K562 (cell line): ENCODE measurements at regions not wholly inside any gene's neighbourhood (a gene's known extent, or its start where the extent isn't known, plus 50 kb on each side); places are given as distances from the start of the nearest gene placed in this dataset.

Experiments
- AFF4 ChIP-seq: sonication (generic); formaldehyde crosslinking; IDR thresholded peaks from 2 replicates; pipeline ENCODE4 v1.8.0; 2023; ENCODE audit warnings: mild to moderate bottlenecking, missing genetic modification reagents
- ATF3 ChIP-seq, 2 experiments: fragments of 450-650 bp in 1 of 2; sonication (generic) in 1 of 2; formaldehyde crosslinking in 1 of 2; IDR thresholded peaks in 1 of 2; conservative IDR thresholded peaks in 1 of 2; 2 replicates each; pipeline versions ENCODE4 v1.6.1 to v1.8.1; 2016 to 2023; ENCODE audit warnings: mild to moderate bottlenecking in 2 of 2, moderate library complexity in 2 of 2, inconsistent platforms in 1 of 2, missing genetic modification reagents in 1 of 2
- CXXC5 ChIP-seq: fragments of 250-450 bp; sonication (Bioruptor Pico); IDR thresholded peaks from 2 replicates; pipeline ENCODE4 v1.8.0; 2022; ENCODE audit warnings: inconsistent platforms, mild to moderate bottlenecking, moderate library complexity
- EP300 ChIP-seq: IDR thresholded peaks from 2 replicates; pipeline ENCODE4 v1.6.1; 2012; ENCODE audit warnings: low read length, improper control_type of control experiment
- EP400 ChIP-seq: fragments of 450-650 bp; IDR thresholded peaks from 2 replicates; pipeline ENCODE4 v1.6.1; 2017; ENCODE audit warnings: antibody characterized with exemption, mild to moderate bottlenecking, moderate library complexity
- FOSL1 ChIP-seq: fragments of 200-800 bp; sonication (Bioruptor generic); conservative IDR thresholded peaks from 2 replicates; pipeline ENCODE4 v1.6.1; 2016; ENCODE audit warnings: missing genetic modification characterization, missing compliant biosample characterization
- GTF2F1 ChIP-seq: IDR thresholded peaks from 2 replicates; pipeline ENCODE4 v1.6.1; 2011; ENCODE audit warnings: low read depth, low read length, improper control_type of control experiment
- MGA ChIP-seq: fragments of 450-650 bp; IDR thresholded peaks from 2 replicates; pipeline ENCODE4 v1.6.1; 2016; ENCODE audit warnings: mild to moderate bottlenecking, moderate library complexity
- PYGO2 ChIP-seq: fragments of 450-650 bp; IDR thresholded peaks from 2 replicates; pipeline ENCODE4 v1.6.1; 2016; ENCODE audit warnings: mild to moderate bottlenecking, missing genetic modification characterization, moderate library complexity, missing compliant biosample characterization
- RBBP5 ChIP-seq: fragments of 200-600 bp; sonication (generic); IDR thresholded peaks from 2 replicates; pipeline ENCODE4 v1.6.1; 2012; ENCODE audit warnings: borderline replicate concordance, mild to moderate bottlenecking, low read length, control low read depth, inconsistent platforms; ENCODE audit not compliant: insufficient read depth, poor library complexity, severe bottlenecking
- SMARCC2 ChIP-seq: fragments of 450-650 bp; IDR thresholded peaks from 2 replicates; pipeline ENCODE4 v1.6.1; 2017; ENCODE audit warnings: antibody characterized with exemption, moderate library complexity, mild to moderate bottlenecking, low read depth
- ZNF217 ChIP-seq: sonication (generic); formaldehyde crosslinking; IDR thresholded peaks from 2 replicates; pipeline ENCODE4 v1.8.0; 2022; ENCODE audit warnings: mild to moderate bottlenecking, missing genetic modification reagents

GRCh38 chr3:153023896-153024295, 138.1 kb upstream of the RAP2B start (continued):
- peak; percentile 78 for TF ChIP-seq FOSL1 (tag)
- TF ChIP-seq EP300, result peak; percentile 66; the same call in 1 of the 2 replicates
- no peak for TF ChIP-seq ZNF217 (CRISPR knock-in tag)
- no peak for TF ChIP-seq GTF2F1
- no peak for TF ChIP-seq AFF4 (CRISPR knock-in tag)
- peak; percentile 51; the same call in 1 of the 2 replicates for TF ChIP-seq SMARCC2
- peak; percentile 50; the same call in 1 of the 2 replicates for TF ChIP-seq EP400
- no peak for TF ChIP-seq PYGO2 (tag)
- TF ChIP-seq ATF3 (IDR thresholded peaks at IDR 0.05), result peak; percentile 59
- TF ChIP-seq ATF3 (CRISPR knock-in tag; conservative IDR thresholded peaks at IDR 0.05), result no peak
- no peak for TF ChIP-seq RBBP5
- TF ChIP-seq CXXC5 (CRISPR knock-in tag), result 0 out of 2 replicates have a peak, but pooled peaks have one; percentile 26
- TF ChIP-seq MGA, result peak; percentile 92
